ENCODE measurements at regions not wholly inside any gene's neighbourhood (a gene's known extent, or its start where the extent isn't known, plus 50 kb on each side); places are given as distances from the start of the nearest gene placed in this dataset.

DNA sequence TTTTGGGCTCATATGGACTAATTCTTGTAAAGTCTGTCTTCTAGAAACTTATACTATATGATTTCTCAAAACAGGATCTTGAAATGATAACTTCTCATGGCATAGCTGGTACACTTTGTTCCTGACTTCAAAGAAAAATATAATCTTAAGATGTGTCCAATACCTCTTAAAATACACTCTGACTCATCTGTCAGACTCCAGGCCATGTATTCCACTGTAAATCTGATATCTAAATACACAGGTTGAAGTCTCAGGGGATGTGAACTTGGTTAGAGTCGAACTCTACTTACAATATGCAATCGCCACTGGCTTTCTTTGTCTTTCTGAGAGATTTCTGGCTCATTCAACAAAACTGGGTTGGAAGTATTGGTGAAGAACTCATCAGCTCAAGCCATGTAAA lies 99.8 kb downstream of the LACC1 start:
- ATAC-seq (no peak), FAIRE-seq (no peak), DNase-seq (ENCODE audit: low spot score) (no peak)
- no peaks in the 10 kb centered on the region for H3K79me2 ChIP-seq (ENCODE audit: insufficient read depth, low read length)
- H3K4me1 ChIP-seq (ENCODE audit: insufficient read depth, low read length): no peaks in the 10 kb centered on the region
- no TSS peak for BruUV-seq (replicated peaks)
- H3K4me3 ChIP-seq (replicated peaks in 1 of 3; ENCODE audit: insufficient read depth in 1 of 3, low read depth in 2 of 3, low read length in 3 of 3): no peak overlapping the region
- no peak overlapping the region for H3K27ac ChIP-seq (ENCODE audit: extremely low read length, insufficient read depth, low read length)
- in situ Hi-C loops (cut with HindIII; ENCODE audit: extremely low pct_ligation_motif_present, low pct_unique_long_range_greater_than_20kb): no loop called here
- intact Hi-C loops (cut with micrococcal nuclease; ENCODE audit: unreplicated experiment): no loop called here
- no peaks in the 10 kb centered on the region for H4K20me1 ChIP-seq (ENCODE audit: insufficient read depth, low read length)
- H3K27me3 ChIP-seq (ENCODE audit: control insufficient read depth in 1 of 2, insufficient read depth in 2 of 2, low read length in 2 of 2): no peaks in the 10 kb centered on the region
- H3K4me2 ChIP-seq (ENCODE audit: low read depth, low read length): no peak overlapping the region
- no peaks in the 10 kb centered on the region for H3K9me3 ChIP-seq (ENCODE audit: low read length)
- no peak overlapping the region for H2AFZ ChIP-seq (ENCODE audit: low read length)
- CTCF ChIA-PET (ENCODE audit: low intra/inter-chr PET ratio, low total read pairs): no interaction called here
- POLR2A ChIA-PET: no interaction called here
- no peaks in the 10 kb centered on the region for H3K36me3 ChIP-seq (replicated peaks in 1 of 2; ENCODE audit: control insufficient read depth in 1 of 2, insufficient read depth in 2 of 2, low read length in 2 of 2)
- TF ChIP-seq NFRKB (IDR thresholded peaks at IDR 0.05) (no peak), DDIT3 (CRISPR knock-in tag; IDR thresholded peaks at IDR 0.05) (no peak), ZNF24 (IDR thresholded peaks at IDR 0.05) (no peak), ZNF282 (IDR thresholded peaks at IDR 0.05; ENCODE audit: partially characterized antibody) (no peak), RARA (CRISPR knock-in tag; IDR thresholded peaks at IDR 0.05) (no peak), KLF6 (CRISPR knock-in tag; IDR thresholded peaks at IDR 0.05) (no peak)
- TF ChIP-seq, protein P1, sequence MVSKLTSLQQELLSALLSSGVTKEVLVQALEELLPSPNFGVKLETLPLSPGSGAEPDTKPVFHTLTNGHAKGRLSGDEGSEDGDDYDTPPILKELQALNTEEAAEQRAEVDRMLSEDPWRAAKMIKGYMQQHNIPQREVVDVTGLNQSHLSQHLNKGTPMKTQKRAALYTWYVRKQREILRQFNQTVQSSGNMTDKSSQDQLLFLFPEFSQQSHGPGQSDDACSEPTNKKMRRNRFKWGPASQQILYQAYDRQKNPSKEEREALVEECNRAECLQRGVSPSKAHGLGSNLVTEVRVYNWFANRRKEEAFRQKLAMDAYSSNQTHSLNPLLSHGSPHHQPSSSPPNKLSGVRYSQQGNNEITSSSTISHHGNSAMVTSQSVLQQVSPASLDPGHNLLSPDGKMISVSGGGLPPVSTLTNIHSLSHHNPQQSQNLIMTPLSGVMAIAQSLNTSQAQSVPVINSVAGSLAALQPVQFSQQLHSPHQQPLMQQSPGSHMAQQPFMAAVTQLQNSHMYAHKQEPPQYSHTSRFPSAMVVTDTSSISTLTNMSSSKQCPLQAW (CRISPR knock-in tag; IDR thresholded peaks at IDR 0.05): no peak
- TF ChIP-seq, protein P2, sequence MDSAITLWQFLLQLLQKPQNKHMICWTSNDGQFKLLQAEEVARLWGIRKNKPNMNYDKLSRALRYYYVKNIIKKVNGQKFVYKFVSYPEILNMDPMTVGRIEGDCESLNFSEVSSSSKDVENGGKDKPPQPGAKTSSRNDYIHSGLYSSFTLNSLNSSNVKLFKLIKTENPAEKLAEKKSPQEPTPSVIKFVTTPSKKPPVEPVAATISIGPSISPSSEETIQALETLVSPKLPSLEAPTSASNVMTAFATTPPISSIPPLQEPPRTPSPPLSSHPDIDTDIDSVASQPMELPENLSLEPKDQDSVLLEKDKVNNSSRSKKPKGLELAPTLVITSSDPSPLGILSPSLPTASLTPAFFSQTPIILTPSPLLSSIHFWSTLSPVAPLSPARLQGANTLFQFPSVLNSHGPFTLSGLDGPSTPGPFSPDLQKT (CRISPR knock-in tag; IDR thresholded peaks at IDR 0.05; ENCODE audit: borderline replicate concordance): no peak
- no peak overlapping the region for H3K9ac ChIP-seq (ENCODE audit: insufficient read depth, low read depth, low read length)
- 9% methylated on average over 2 of the region's 2 CpGs for WGBS (ENCODE audit: low lambda C conversion rate)
